C4-2B (cell line): ENCODE measurements at regions not wholly inside any gene's neighbourhood (a gene's known extent, or its start where the extent isn't known, plus 50 kb on each side); places are given as distances from the start of the nearest gene placed in this dataset.

Experiments
- CTCF ChIP-seq: fragments of 450-650 bp; conservative IDR thresholded peaks from 2 replicates; pipeline ENCODE4 v1.5.1; 2017; ENCODE audit warnings: mild to moderate bottlenecking
- ZFX ChIP-seq: fragments of 450-650 bp; IDR thresholded peaks from 2 replicates; pipeline ENCODE4 v1.6.1; 2017

GRCh38 chr3:43863966-43864933 is 173.5 kb downstream of the ABHD5 start:
- TF ChIP-seq CTCF (no peak), ZFX (no peak)
